ENCODE measurements at regions not wholly inside any gene's neighbourhood (a gene's known extent, or its start where the extent isn't known, plus 50 kb on each side); places are given as distances from the start of the nearest gene placed in this dataset.

DNA sequence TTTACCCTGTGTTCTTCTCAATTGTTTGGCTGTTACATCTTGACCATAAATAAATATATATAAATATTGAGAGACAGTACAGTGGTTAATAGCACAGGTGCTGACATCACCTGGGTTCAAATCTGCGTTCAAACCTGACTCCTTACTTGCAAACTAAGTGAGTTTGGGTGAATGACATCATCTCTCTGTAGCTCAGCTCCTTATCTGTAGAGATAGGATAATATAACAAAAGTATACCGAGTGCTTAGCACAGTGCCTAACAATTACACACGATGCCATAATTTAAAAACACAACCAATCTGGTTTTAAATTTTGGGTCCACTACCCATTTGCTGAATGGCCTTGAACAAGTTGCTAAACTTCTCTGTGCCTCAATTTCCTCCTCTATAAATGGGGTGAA, 86.6 kb downstream of the RRAGC start:
- TF ChIP-seq, protein P1, sequence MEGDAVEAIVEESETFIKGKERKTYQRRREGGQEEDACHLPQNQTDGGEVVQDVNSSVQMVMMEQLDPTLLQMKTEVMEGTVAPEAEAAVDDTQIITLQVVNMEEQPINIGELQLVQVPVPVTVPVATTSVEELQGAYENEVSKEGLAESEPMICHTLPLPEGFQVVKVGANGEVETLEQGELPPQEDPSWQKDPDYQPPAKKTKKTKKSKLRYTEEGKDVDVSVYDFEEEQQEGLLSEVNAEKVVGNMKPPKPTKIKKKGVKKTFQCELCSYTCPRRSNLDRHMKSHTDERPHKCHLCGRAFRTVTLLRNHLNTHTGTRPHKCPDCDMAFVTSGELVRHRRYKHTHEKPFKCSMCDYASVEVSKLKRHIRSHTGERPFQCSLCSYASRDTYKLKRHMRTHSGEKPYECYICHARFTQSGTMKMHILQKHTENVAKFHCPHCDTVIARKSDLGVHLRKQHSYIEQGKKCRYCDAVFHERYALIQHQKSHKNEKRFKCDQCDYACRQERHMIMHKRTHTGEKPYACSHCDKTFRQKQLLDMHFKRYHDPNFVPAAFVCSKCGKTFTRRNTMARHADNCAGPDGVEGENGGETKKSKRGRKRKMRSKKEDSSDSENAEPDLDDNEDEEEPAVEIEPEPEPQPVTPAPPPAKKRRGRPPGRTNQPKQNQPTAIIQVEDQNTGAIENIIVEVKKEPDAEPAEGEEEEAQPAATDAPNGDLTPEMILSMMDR (IDR thresholded peaks at IDR 0.05 in 8 of 11, conservative IDR thresholded peaks at IDR 0.05 in 3 of 11), result no peak
- TF ChIP-seq POLR2AphosphoS5 (IDR thresholded peaks at IDR 0.05), result no peak

Measured in spleen (tissue), 7 donors.